GM10248 (cell line): ENCODE measurements at regions not wholly inside any gene's neighbourhood (a gene's known extent, or its start where the extent isn't known, plus 50 kb on each side); places are given as distances from the start of the nearest gene placed in this dataset.

ENCODE experiments used
- CTCF ChIA-PET: fragments of 300-600 bp; sonication (Branson Sonifier 250); formaldehyde crosslinking; extraction: SDS; loops from one replicate; lab custom pipeline; 2021; ENCODE audit warnings: antibody characterized with exemption; lab: Yijun Ruan, JAX
- POLR2A ChIA-PET: fragments of 350-650 bp; sonication (Branson Sonifier 250); formaldehyde crosslinking; extraction: SDS; loops from one replicate; lab custom pipeline; 2020; ENCODE audit warnings: antibody characterized with exemption; lab: Yijun Ruan, JAX
- DNase-seq: peaks from one replicate; pipeline ENCODE4 v3.0.0; 2012; ENCODE audit errors: extremely low spot score
- CTCF ChIP-seq: IDR thresholded peaks from 2 replicates; pipeline ENCODE4 v1.5.1; 2012; ENCODE audit warnings: mild to moderate bottlenecking, low read depth; ENCODE audit errors: extremely low read depth, missing control alignments, control extremely low read depth

- no peak for TF ChIP-seq CTCF
- POLR2A ChIA-PET = no interaction called here
- CTCF ChIA-PET = interaction anchor here (2.2 kb wide), 1 partner anchor 19 kb away, joined by 11 read pairs; no protein-coding TSS in a partner anchor
- no peak for DNase-seq
Measured at GRCh38 chr2:234231460-234231859, 181.0 kb downstream of the SPP2 start.

- no peak for DNase-seq
- POLR2A ChIA-PET = no interaction called here
- CTCF ChIA-PET = interaction anchor here (1.3 kb wide), 1 partner anchor 24 kb away, joined by 3 read pairs; no protein-coding TSS in a partner anchor
- no peak for TF ChIP-seq CTCF
Measured at GRCh38 chr2:234219046-234219310, 168.5 kb downstream of the SPP2 start.

GRCh38 chr2:234218266-234219045 lies 168.0 kb downstream of the SPP2 start:
- TF ChIP-seq CTCF = no peak
- POLR2A ChIA-PET = no interaction called here
- no peak for DNase-seq
- CTCF ChIA-PET = interaction anchor here (1.3 kb wide), 1 partner anchor 24 kb away, joined by 3 read pairs; no protein-coding TSS in a partner anchor

GRCh38 chr2:234212534-234212933 lies 162.0 kb downstream of the SPP2 start:
- TF ChIP-seq CTCF = no peak
- no peak for DNase-seq
- ChIA-PET CTCF (interaction anchor here (3.0 kb wide), 1 partner anchor 19 kb away, joined by 11 read pairs; no protein-coding TSS in a partner anchor), POLR2A (no interaction called here)

- ChIA-PET CTCF (interaction anchor here (0.7 to 3.0 kb wide), 2 partner anchors 20 to 35 kb away, joined by 3 to 11 read pairs; no protein-coding TSS in a partner anchor), POLR2A (interaction anchor here (0.7 kb wide), 1 partner anchor 134 kb away, joined by 3 read pairs; no protein-coding TSS in a partner anchor)
- TF ChIP-seq CTCF = no peak
- no peak for DNase-seq
Measured at GRCh38 chr2:234211797-234212196, 161.3 kb downstream of the SPP2 start.

GRCh38 chr2:234206738-234207137 lies 156.2 kb downstream of the SPP2 start:
- CTCF ChIA-PET = no interaction called here
- no peak for TF ChIP-seq CTCF
- DNase-seq = no peak
- POLR2A ChIA-PET = no interaction called here
